Muscle of arm (tissue), 1 donor: ENCODE measurements at regions not wholly inside any gene's neighbourhood (a gene's known extent, or its start where the extent isn't known, plus 50 kb on each side); places are given as distances from the start of the nearest gene placed in this dataset.
"Not testable (repeated sequence)": the region's sequence is repeated elsewhere in the genome, so short reads cannot be mapped to it uniquely, and the experiment has no call there.

Experiments
- DNase-seq: peaks from one replicate; pipeline ENCODE4 v3.0.0-alpha.2; 2013

GRCh38 chr14:38056270-38056669 lies 151.4 kb upstream of the SSTR1 start:
- no peak for DNase-seq

- DNase-seq: not testable (repeated sequence)
Observed at GRCh38 chr14:38062223-38062622, 145.5 kb upstream of the SSTR1 start.

DNA sequence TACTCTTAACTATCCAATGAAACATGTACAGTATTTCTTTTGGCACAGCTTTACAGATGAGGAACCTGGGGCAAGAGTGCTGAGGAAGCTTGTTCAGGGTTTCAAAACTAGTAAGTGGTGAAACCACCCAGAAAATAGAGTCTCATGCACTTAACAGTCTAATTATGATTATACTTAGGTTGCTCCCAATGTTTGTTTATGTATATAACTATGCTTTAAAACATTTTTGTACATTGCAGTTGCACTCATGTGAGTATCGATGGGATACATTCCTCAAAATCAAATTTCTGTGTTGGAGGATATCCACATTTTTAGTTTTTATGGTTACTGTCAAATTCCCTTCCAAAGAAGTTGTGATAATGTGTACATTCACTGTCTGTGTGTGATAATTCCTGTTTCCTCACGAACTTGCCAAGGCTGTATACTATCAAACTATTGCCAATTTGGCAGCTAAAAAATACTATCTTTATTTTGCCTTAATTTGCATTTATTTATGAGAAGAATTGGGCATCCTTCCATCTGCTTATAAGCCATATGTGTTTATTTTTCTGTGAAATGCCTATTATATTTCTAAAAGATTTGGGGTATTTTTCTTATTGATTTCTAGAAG lies 143.9 kb upstream of the SSTR1 start:
- no peak for DNase-seq

GRCh38 chr14:38065106-38065762 lies 142.5 kb upstream of the SSTR1 start:
- DNase-seq: no peak

DNA sequence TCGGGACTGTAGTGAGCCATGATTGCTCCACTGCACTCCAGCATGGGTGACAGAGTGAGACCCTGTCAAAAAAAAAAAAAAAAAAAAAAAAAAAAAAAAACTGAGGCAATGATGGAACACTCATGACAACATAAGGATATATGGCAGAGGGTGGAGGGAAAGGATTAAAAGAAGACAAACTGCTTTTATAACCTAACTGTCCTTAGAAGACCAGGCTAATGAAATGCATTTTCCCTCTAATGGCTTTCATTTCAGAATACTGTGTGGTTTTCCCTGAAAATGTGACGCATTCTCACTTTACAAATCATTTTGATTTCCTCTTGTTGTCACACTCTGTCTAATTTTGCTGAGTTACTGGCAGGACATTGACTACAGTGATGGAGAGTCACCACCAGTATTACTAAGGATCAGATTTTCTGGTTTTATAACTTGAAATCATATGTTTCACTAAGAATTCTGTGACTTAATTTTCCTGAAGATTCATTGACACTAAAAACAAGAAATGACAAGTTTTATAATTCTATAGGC lies 137.6 kb upstream of the SSTR1 start:
- DNase-seq: no peak

DNA sequence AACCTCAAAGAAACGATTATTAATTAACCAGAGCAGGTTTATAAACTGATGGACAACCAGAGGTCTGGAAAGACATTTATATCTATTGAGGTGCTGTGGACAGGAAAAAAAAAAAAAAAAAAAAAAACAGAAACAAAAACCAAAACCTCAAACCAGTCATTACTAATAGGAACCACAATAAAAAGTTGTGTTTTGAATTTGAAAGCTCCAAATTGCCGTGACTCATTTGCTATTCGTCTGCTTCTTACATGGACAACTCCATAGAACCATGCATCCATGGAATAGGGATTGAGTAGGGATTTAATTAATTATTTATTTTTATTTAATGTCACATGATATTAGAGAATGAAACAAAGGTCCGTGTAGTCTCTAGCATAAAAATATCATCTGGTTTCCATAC lies 134.1 kb upstream of the SSTR1 start:
- no peak for DNase-seq

DNA sequence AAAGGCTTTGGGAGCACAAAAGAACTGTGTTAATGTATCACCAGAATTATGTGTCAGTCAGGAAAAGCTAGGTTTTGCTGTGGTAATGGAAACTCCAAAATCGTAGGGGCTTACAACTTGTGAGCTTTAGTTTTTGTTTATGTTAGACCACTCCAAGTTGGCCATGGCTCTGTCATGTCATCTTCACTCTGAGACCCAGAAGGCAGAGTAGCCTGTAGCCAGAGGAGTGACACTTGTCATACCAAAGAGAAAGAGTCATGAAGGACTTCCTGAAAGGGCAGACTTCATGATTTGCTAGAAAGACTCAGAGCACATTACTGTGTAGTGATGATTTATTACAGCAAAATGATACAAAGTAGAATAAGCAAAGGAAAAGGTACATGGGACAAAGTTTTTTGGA lies 133.6 kb upstream of the SSTR1 start:
- no peak for DNase-seq

DNA sequence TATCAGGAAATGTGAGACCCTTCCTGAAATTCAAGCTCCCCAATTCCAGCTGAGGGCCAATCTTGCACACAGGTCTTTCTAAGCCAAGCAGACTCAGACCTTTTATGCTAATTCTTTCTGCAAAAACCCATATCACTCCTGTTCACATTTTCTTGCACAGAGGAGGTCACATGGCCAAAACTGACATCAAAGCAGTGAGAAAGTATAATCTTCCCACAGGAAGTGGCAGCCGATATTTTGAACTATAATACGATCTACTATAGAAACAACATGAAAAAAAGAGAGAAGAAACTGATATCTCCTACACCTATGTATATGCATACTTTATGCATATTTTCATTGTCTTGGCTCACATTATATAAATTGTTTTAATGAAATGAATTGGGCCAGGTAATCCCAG lies 132.9 kb upstream of the SSTR1 start:
- no peak for DNase-seq

- no peak for DNase-seq
Observed at GRCh38 chr14:38078393-38078792, 129.3 kb upstream of the SSTR1 start.

DNA sequence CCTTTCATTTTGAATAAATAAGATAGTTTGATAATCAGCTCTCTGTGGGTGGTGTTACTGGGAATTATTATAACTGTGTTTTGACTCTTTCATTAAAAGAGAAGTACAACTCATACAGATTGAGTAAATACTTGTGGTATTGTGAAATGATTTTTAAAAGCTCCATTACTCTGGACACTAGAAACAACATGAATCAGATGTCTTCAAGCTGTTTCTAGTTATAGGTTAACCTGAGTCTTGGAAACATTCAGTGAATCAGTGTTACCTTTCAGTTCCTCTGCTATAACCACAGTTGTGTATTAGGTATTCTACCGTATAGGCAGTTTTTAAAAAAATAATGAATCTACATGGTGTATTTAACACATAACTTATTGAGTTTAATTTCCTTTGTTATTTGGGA lies 128.4 kb upstream of the SSTR1 start:
- no peak for DNase-seq

GRCh38 chr14:38079886-38080285 lies 127.8 kb upstream of the SSTR1 start:
- no peak for DNase-seq

DNA sequence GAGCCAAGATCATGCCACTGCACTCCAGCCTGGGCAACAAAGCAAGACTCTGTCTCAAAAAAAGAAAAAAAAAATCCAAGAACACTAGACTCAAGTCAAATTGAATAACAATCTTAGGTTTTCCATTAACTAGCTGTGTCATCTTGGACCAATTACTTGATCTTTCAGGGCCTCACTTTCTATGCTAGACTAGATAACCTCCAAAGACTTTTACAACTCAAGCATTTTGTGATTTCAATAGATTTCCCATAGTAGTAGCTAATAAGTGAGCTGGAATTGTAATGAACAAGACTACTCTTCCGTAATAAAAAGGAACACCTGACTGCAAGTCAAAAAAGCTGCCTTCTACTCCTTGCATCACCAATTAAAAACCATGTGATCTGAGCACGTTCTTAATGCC lies 127.0 kb upstream of the SSTR1 start:
- no peak for DNase-seq

DNA sequence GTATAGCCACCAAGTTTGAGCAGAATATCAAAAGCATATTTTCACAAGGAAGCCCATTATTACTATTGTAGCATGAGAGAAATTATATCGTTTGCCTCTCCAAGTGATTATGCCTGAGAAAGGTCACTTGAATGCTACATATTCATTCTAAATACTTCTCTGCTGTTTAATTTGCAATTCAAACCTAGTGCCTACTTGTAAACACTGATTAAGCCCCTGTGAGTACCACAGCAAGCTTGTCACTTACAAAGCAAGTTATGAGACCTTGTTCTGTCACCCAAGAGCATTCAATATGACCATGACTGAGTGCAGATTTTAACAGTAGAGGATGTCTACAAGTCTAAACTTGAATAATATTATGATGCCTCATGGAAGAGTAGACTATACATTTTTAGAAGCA lies 124.7 kb upstream of the SSTR1 start:
- no peak for DNase-seq

DNA sequence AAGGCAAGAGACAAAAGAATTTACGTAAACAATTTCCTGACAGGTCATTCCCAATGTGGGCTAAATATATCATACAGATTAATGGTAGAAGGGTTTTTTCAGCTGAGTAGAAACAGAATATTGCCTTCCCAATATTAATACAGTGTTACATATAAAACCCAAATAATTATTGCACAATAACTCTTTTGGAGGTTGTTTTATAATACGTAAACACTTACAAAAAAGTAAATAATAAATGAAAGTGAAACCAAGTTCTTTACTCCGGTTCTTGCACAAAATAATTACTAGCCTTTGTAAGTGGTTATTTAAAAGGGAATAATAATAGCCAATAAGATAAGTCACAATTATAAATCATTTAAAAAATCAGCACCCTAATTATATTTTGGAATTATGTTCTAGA lies 118.6 kb upstream of the SSTR1 start:
- no peak for DNase-seq

DNA sequence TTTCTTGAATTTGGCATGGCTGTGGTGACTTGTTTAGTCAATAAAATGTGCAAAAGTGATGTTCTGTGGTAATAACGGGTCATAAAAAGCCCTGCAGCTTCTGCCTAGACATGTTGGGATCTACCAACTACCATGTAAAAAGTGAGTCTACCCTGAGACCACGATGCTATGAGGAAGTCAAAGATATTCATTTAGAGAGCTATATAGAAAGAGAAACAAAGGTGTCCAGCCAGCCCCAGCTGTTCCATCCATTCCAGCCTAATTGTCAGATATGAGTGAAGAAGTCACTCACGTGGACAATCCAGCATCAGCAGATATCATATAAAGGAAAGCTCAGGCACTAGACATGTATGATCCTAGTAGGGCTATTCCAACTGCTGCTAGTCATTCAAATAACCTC lies 117.2 kb upstream of the SSTR1 start:
- DNase-seq: no peak

GRCh38 chr14:38098074-38098836 lies 109.4 kb upstream of the SSTR1 start:
- DNase-seq: no peak

GRCh38 chr14:38101679-38102078 lies 106.0 kb upstream of the SSTR1 start:
- DNase-seq: no peak

GRCh38 chr14:38103542-38104225 lies 104.0 kb upstream of the SSTR1 start:
- DNase-seq: no peak

DNA sequence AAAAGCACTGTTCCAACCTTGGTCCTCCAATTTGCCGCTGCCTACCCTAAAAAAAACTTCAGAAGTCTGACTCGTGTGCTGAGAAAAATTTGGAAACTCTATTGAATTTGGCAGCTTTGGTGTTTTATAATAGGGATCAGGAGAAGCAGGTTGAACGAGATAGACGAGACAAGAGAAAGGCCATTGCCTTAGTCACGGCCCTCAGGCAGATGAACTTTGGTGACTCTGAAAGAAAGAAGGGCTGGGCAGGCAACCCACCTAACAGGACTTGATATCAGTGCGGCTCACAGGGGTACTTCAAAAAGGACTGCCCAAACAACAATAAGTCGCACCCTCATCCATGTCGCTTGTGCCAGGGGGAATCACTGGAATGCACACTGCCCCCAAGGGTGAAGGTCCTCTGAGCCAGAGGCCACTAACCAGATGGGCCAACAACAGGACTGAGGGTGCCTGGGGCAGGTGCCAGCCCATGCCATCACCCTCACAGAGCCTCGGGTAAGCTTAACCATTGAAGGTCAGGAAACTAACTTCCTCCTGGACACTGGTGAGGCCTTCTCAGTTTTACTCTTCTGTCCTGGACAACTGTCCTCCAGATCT lies 102.5 kb upstream of the SSTR1 start:
- DNase-seq: no peak

GRCh38 chr14:38107216-38107631 lies 100.5 kb upstream of the SSTR1 start:
- DNase-seq: no peak

DNA sequence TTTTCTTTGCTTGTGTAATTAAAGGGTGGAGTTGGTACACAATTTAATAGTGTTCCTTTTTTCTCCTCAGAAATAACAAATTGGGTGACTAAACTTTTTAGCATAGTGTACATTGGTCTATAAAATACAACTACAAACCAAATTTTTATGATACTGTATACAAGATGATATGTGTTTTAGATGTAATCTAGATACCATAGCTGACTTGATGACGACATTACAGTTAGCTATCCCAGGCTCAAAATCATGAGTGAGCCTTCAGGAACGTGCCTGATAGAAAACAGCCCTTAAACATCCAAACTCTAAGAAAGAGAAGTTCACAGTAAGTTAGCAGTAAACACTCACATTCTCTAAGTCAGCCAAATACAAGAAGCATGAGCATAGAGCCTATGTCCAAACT lies 99.0 kb upstream of the SSTR1 start:
- DNase-seq: no peak

GRCh38 chr14:38110258-38110657 lies 97.4 kb upstream of the SSTR1 start:
- no peak for DNase-seq
